PC-9 (cell line): ENCODE measurements at regions not wholly inside any gene's neighbourhood (a gene's known extent, or its start where the extent isn't known, plus 50 kb on each side); places are given as distances from the start of the nearest gene placed in this dataset.

Experiments used
- BruUV-seq: library from RNA; stranded (reverse); fragments of 400-500 nt; replicated peaks from 2 replicates; lab custom pipeline; 2021; lab: Mats Ljungman, UMichigan
- CTCF ChIA-PET: fragments of 300-600 bp; sonication (Branson Sonifier 250); formaldehyde crosslinking; loops from one replicate; lab custom pipeline; 2022; ENCODE audit warnings: antibody characterized with exemption; lab: Charles Lee
- POLR2A ChIA-PET: fragments of 300-600 bp; sonication (Branson Sonifier 250); formaldehyde crosslinking; loops from one replicate; lab custom pipeline; 2022; ENCODE audit warnings: antibody characterized with exemption; ENCODE audit not compliant: unreplicated experiment; lab: Charles Lee
- DNase-seq, 2 experiments: peaks; one replicate each; pipeline versions ENCODE4 v3.0.0 to v3.0.0-alpha.2; 2015 to 2022; ENCODE audit warnings: mixed read lengths in 1 of 2
- H2AFZ ChIP-seq: fragments of 200-600 bp; sonication (generic); 2 replicates; pipeline ENCODE4 v1.8.1; 2017; ENCODE audit warnings: antibody characterized with exemption
- H3F3A ChIP-seq: fragments of 200-600 bp; sonication (generic); 2 replicates; pipeline ENCODE4 v1.8.1; 2017; ENCODE audit warnings: antibody characterized with exemption, mild to moderate bottlenecking, low read depth; ENCODE audit not compliant: insufficient read depth
- H3K27ac ChIP-seq: fragments of 200-600 bp; sonication (generic); 2 replicates; pipeline ENCODE4 v1.6.1; 2016; ENCODE audit warnings: mixed run types
- H3K27me3 ChIP-seq: fragments of 200-600 bp; sonication (generic); 2 replicates; pipeline ENCODE4 v1.6.1; 2016; ENCODE audit warnings: low read depth, mixed run types; ENCODE audit not compliant: insufficient read depth
- H3K36me3 ChIP-seq: fragments of 200-600 bp; sonication (generic); 2 replicates; pipeline ENCODE4 v1.6.1; 2016; ENCODE audit warnings: low read depth, mixed run types
- H3K4me1 ChIP-seq: fragments of 200-600 bp; sonication (generic); replicated peaks from 2 replicates; pipeline ENCODE4 v1.6.1; 2016; ENCODE audit warnings: mixed run types; ENCODE audit not compliant: insufficient read depth
- H3K4me2 ChIP-seq: fragments of 200-600 bp; sonication (generic); 2 replicates; pipeline ENCODE4 v1.6.1; 2017; ENCODE audit warnings: mixed run types
- H3K4me3 ChIP-seq: fragments of 200-600 bp; sonication (generic); 2 replicates; pipeline ENCODE4 v1.6.1; 2016; ENCODE audit warnings: mixed run types
- H3K79me2 ChIP-seq: fragments of 200-600 bp; sonication (generic); 2 replicates; pipeline ENCODE4 v1.6.1; 2017; ENCODE audit warnings: low read depth, mixed run types
- H3K9me2 ChIP-seq: fragments of 200-600 bp; sonication (generic); 2 replicates; pipeline ENCODE4 v1.8.1; 2017; ENCODE audit warnings: mild to moderate bottlenecking; ENCODE audit not compliant: insufficient read depth
- H3K9me3 ChIP-seq: fragments of 200-600 bp; sonication (generic); 2 replicates; pipeline ENCODE4 v1.8.1; 2016; ENCODE audit warnings: low read depth; ENCODE audit not compliant: insufficient read depth
- H4K20me1 ChIP-seq: fragments of 200-600 bp; sonication (generic); 2 replicates; pipeline ENCODE4 v1.8.1; 2017; ENCODE audit not compliant: insufficient read depth
- CTCF ChIP-seq: fragments of 200-600 bp; sonication (generic); conservative IDR thresholded peaks from 2 replicates; pipeline ENCODE4 v1.6.1; 2017; ENCODE audit warnings: mixed run types, antibody characterized with exemption, mild to moderate bottlenecking, moderate library complexity
- EZH2 ChIP-seq: fragments of 200-600 bp; sonication (generic); IDR thresholded peaks from 2 replicates; pipeline ENCODE4 v1.8.0; 2017; ENCODE audit warnings: antibody characterized with exemption, low read depth
- intact Hi-C: fragments of 100-400 bp; cut with micrococcal nuclease; formaldehyde crosslinking; loops from one replicate; pipeline ENCODE4 v1.10.0; 2022; ENCODE audit not compliant: unreplicated experiment

GRCh38 chr17:37833237-37833859, 88.5 kb upstream of the HNF1B start:
- intact Hi-C loops: no loop called here
- Histone ChIP-seq H2AFZ (no peak overlapping the region), H3K9me3 (no peaks in the 10 kb centered on the region), H3F3A (no peaks in the 10 kb centered on the region), H3K27ac (no peak overlapping the region), H3K4me2 (no peak overlapping the region), H3K27me3 (peaks cover 17% of the 10 kb centered on the region; the same call in 1 of the 2 replicates), H4K20me1 (no peaks in the 10 kb centered on the region), H3K4me1 (no peaks in the 10 kb centered on the region), H3K9me2 (no peaks in the 10 kb centered on the region), H3K79me2 (no peaks in the 10 kb centered on the region), H3K36me3 (no peaks in the 10 kb centered on the region), H3K4me3 (no peak overlapping the region)
- CTCF ChIA-PET: no interaction called here
- no peak for DNase-seq
- POLR2A ChIA-PET: no interaction called here
- no TSS peak for BruUV-seq
- TF ChIP-seq CTCF: no peak
- no peak for TF ChIP-seq EZH2

GRCh38 chr17:37831986-37832385, 87.1 kb upstream of the HNF1B start:
- Histone ChIP-seq H3K4me3 (no peak overlapping the region), H4K20me1 (no peaks in the 10 kb centered on the region), H3K4me1 (no peaks in the 10 kb centered on the region), H2AFZ (no peak overlapping the region), H3K27me3 (peaks cover 14% of the 10 kb centered on the region; the same call in 1 of the 2 replicates), H3F3A (no peaks in the 10 kb centered on the region), H3K27ac (no peak overlapping the region), H3K9me3 (no peaks in the 10 kb centered on the region), H3K79me2 (no peaks in the 10 kb centered on the region), H3K4me2 (no peak overlapping the region), H3K36me3 (no peaks in the 10 kb centered on the region), H3K9me2 (no peaks in the 10 kb centered on the region)
- ChIA-PET POLR2A (no interaction called here), CTCF (interaction anchor here (1.2 kb wide), 1 partner anchor 16 kb away, joined by 5 read pairs; no protein-coding TSS in a partner anchor)
- no peak for DNase-seq
- intact Hi-C loops: no loop called here
- no TSS peak for BruUV-seq
- TF ChIP-seq CTCF (no peak), EZH2 (no peak)

GRCh38 chr17:37831492-37831891, 86.6 kb upstream of the HNF1B start:
- Histone ChIP-seq H3K4me3 (no peak overlapping the region), H3K79me2 (no peaks in the 10 kb centered on the region), H3K27ac (no peak overlapping the region), H3K4me2 (no peak overlapping the region), H3K9me2 (no peaks in the 10 kb centered on the region), H2AFZ (no peak overlapping the region), H3K9me3 (no peaks in the 10 kb centered on the region), H3F3A (no peaks in the 10 kb centered on the region), H3K4me1 (no peaks in the 10 kb centered on the region), H3K36me3 (no peaks in the 10 kb centered on the region), H4K20me1 (no peaks in the 10 kb centered on the region), H3K27me3 (peaks cover 10% of the 10 kb centered on the region; the same call in 1 of the 2 replicates)
- no peak for DNase-seq
- no TSS peak for BruUV-seq
- ChIA-PET POLR2A (no interaction called here), CTCF (interaction anchor here (1.2 kb wide), 1 partner anchor 16 kb away, joined by 5 read pairs; no protein-coding TSS in a partner anchor)
- intact Hi-C loops: no loop called here
- TF ChIP-seq EZH2: no peak
- no peak for TF ChIP-seq CTCF
